Kidney tubule cell (primary cell): ENCODE measurements at regions not wholly inside any gene's neighbourhood (a gene's known extent, or its start where the extent isn't known, plus 50 kb on each side); places are given as distances from the start of the nearest gene placed in this dataset.

Experiments
- DNase-seq: peaks from one replicate; pipeline ENCODE4 v3.0.0-alpha.2; 2018; ENCODE audit warnings: low spot score

DNA sequence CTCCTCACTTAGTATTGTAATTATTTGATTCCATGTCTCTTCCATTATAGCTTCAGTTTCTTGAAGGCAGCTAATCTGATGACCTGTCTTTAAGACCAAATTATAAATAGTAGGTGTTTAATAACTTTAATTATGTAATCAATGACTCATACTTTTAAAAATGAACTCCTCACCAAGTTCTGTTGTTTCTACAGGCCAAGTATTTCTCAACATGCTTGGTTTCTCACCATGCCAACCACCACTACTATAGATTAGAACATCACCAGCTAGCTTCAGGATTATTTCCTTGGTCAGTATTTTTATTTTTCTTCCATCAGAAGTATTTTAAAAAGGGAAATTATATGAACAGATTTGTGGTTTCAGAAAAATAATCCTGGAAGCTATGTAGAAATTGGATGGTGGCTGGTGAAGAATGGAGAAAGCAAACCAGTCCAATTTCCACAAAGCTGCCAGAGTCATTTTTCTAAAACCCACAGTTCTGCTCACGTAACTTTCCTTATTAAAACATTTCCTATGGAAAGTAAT is 237.7 kb upstream of the DACH1 start:
- DNase-seq = no peak

DNA sequence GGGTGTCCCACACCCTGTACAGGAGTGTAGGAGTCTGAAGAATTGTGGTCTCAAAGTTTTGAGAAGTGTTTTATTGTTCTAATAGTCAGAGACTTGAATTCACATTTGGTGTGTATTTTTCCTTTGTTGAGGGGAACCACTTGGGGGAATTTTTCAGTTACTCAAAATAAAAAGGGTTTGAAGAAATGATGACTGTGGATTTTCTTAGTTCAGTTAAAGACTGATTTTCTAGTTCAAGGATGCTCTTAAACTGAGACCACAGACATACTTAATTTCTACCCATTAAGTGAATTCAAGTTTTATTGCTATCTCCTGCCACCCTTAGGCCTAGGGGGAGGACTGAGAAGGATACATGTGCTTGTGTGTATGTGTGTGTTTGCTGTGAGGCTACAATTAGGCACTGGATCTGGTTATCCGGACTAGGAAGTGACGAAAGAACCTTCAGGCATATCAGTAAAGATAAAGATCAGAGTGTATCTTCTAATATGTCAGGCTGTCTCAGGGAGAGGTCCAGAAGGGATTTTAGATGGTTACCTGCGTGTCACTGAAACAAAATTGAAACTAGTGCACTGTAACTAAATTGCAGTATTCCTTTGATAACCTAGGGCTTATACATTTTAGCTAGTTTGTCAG is 234.9 kb upstream of the DACH1 start:
- DNase-seq = no peak

- DNase-seq = no peak
Measured at GRCh38 chr13:72100339-72100738, 233.3 kb upstream of the DACH1 start.

DNA sequence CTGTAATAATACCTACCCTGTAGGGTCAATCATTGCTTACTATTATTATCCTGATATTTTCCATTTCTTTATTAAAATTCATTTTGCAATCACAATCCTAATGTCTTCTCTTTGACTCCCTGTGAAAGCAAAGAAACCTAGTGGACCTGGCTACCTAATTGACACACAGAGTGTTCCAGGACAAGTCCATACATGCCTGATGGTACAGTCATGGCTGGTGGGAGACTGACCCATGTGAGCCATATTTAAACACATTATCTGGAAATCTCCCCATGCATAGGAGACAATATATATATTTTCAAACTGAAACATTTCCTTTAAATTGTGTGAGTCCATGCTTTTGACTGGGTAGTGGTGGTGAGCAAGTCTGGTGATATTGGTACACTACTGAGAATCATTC is 230.6 kb upstream of the DACH1 start:
- peak; percentile 11 for DNase-seq

- DNase-seq = no peak
Measured at GRCh38 chr13:72093262-72093661, 226.3 kb upstream of the DACH1 start.

GRCh38 chr13:72074663-72075062 is 207.7 kb upstream of the DACH1 start:
- DNase-seq = no peak

DNA sequence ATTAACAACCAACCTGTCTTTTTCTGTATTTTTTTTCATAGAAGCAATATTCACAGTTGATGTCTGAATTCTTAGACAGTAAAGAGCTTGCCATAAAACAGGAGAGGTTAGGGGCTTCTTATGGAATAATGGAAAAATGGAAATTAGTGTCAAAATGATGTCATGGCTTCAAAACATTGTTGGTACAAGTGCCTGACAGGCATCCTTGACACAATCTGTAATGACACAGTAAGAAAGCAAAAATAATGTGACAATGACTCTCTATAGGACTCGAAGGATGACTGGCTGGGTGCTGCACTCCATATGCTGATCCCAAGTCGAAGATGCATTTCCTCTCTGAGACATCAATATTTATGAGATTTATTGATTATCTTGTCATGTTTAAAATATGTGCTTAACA is 205.3 kb upstream of the DACH1 start:
- no peak for DNase-seq

GRCh38 chr13:72071713-72072112 is 204.7 kb upstream of the DACH1 start:
- DNase-seq = no peak

- DNase-seq = no peak
Measured at GRCh38 chr13:72062566-72062965, 195.6 kb upstream of the DACH1 start.

- DNase-seq = no peak
Measured at GRCh38 chr13:72061613-72062012, 194.6 kb upstream of the DACH1 start.

- no peak for DNase-seq
Measured at GRCh38 chr13:72050251-72050650, 183.2 kb upstream of the DACH1 start.

- no peak for DNase-seq
Measured at GRCh38 chr13:72043366-72043765, 176.4 kb upstream of the DACH1 start.

GRCh38 chr13:72041165-72041564 is 174.2 kb upstream of the DACH1 start:
- no peak for DNase-seq

- no peak for DNase-seq
Measured at GRCh38 chr13:72039126-72039525, 172.1 kb upstream of the DACH1 start.

DNA sequence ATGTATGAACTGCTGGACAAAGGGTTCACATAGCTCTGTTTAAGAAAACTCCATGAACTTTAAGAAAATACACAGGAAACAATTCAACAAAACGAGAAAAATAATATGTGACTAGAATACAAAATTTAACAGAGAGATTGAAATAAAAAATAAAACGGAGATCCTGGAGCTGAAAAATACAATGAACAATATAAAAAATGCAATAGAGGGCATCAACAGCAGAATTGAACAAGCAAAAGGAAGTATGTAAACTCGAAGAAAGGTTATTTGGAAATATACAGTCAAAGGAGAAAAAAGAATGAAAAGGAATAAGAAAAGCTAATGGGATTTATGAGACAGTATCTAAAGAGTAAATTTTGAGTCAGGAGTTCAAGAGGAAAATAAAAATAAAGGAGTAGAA is 163.0 kb upstream of the DACH1 start:
- DNase-seq = no peak

DNA sequence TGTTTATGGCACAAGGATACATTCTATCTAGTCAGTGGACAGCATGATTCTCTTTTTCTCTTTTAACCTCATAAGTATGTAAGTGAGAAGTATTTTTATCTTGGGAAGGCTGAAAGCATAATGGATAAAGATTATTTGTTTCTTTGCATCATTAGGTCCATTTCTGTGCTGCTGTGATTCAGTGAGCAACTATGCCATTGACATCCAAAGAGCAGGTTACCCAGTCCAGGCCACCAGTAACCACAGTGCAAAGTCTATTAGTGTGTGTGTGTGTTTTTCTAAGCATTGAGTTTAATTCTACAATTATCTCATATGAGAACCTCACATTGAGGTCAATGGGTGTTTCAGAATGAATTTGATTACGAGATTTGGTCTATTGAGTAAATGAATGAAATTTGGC is 158.8 kb upstream of the DACH1 start:
- DNase-seq = peak; percentile 40

- no peak for DNase-seq
Measured at GRCh38 chr13:72023895-72024294, 156.9 kb upstream of the DACH1 start.

DNA sequence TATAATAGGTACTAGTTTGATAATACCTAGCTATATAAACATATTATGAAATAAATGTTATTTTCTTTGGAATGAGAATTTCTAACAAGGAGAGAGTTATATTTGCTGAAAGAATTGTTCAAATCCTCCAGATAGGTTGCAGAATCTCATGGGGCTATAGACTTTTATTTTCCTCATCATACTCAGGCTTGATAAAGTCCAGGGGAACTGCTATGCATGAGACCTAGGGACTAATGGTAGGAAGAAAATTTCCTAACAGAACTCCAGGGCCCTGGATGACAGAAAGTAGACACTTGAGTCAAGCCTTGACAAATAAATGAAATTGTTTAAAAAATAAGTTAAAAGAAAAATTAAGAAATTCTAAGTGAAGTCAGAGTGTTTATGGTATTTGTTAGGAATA is 138.5 kb upstream of the DACH1 start:
- DNase-seq = no peak

GRCh38 chr13:72004784-72005374 is 137.9 kb upstream of the DACH1 start:
- no peak for DNase-seq

DNA sequence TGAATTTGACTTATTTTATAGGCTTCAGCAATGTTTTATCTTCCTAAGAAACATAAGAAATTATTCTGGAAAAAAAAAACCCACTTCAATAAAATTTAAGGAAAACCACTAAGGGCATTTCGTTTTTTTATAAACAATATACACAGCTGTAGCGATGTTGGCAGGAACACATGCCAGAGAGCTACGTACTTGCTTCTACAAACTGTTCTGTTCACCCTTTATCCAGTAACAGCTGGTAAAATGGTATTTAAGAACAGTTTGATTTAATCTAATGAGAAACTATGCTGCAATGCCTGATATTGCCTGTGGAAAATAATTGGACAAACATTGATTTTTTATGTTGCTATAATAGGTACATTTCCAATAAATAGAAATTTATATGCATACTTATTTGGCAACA is 137.2 kb upstream of the DACH1 start:
- no peak for DNase-seq

DNA sequence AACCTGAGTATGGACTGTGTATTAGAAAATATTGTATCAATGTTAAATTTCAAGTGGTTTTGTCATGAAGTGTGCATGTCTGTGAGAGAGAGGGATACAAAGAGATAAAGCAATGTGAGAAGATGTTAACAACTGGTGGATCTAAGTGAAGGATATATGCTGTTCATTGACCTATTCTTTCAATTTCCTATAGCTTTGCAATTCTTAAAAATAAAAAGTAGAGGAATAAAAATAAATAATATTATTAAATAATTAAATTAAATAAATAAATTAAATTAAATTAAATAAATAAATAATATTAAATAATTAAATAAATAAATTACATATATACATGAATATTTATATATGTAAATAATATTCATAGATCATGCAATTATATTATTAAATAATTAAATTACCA is 131.2 kb upstream of the DACH1 start:
- no peak for DNase-seq

DNA sequence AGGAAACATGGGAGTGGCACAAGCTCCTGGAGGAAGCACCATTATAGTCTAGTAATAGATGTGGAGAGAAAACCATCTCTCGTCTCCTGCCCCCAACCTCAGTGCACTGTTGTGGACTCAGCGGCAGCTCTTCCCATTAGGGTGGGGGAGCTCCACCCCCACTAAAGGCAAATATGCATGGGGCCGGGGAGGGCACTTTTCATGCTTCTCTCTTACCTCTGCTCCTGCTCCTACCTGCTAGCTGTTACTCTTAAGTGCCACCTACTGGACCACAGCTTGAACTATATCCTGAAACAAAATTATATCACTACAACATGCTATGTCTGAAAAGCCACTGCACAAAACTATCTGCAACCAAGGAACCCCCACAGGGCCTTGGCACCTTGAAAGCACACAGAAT is 112.6 kb upstream of the DACH1 start:
- peak; percentile 4 for DNase-seq

- no peak for DNase-seq
Measured at GRCh38 chr13:71977028-71977427, 110.0 kb upstream of the DACH1 start.

- peak; percentile 2 for DNase-seq
Measured at GRCh38 chr13:71967990-71968389, 101.0 kb upstream of the DACH1 start.
